CD4-positive, alpha-beta T cell treated with Interleukin-2 at 100 ng/mL for 4 hours (primary cell): ENCODE measurements at regions not wholly inside any gene's neighbourhood (a gene's known extent, or its start where the extent isn't known, plus 50 kb on each side); places are given as distances from the start of the nearest gene placed in this dataset.
"Not testable (repeated sequence)": the region's sequence is repeated elsewhere in the genome, so short reads cannot be mapped to it uniquely, and the experiment has no call there.

ENCODE experiments used
- DNase-seq: peaks from one replicate; pipeline ENCODE4 v3.0.0-alpha.2; 2020; ENCODE audit warnings: low spot score

GRCh38 chr12:89154743-89155499 lies 197.4 kb downstream of the DUSP6 start:
- DNase-seq = no peak

GRCh38 chr12:89153341-89153740 lies 199.0 kb downstream of the DUSP6 start:
- DNase-seq = no peak

GRCh38 chr12:89151536-89151935 lies 200.8 kb downstream of the DUSP6 start:
- no peak for DNase-seq

- not testable (repeated sequence) for DNase-seq
These were observed 201.5 kb downstream of the DUSP6 start for GRCh38 chr12:89150789-89151188.

- DNase-seq = no peak
These were observed 211.6 kb downstream of the DUSP6 start for GRCh38 chr12:89140602-89141238.

GRCh38 chr12:89140141-89140540 lies 212.2 kb downstream of the DUSP6 start:
- DNase-seq = no peak

GRCh38 chr12:89139390-89139789 lies 212.9 kb downstream of the DUSP6 start:
- no peak for DNase-seq

- no peak for DNase-seq
These were observed 214.1 kb downstream of the DUSP6 start for GRCh38 chr12:89138048-89138852.

GRCh38 chr12:89135976-89136634 lies 216.2 kb downstream of the DUSP6 start:
- no peak for DNase-seq

GRCh38 chr12:89134213-89134770 lies 218.0 kb downstream of the DUSP6 start:
- no peak for DNase-seq

GRCh38 chr12:89129167-89129870 lies 223.0 kb downstream of the DUSP6 start:
- no peak for DNase-seq

GRCh38 chr12:89126712-89127111 lies 225.6 kb downstream of the DUSP6 start:
- DNase-seq = no peak

- DNase-seq = no peak
These were observed 229.4 kb downstream of the DUSP6 start for GRCh38 chr12:89122852-89123251.

GRCh38 chr12:89117448-89118034 lies 234.8 kb downstream of the DUSP6 start:
- no peak for DNase-seq

- no peak for DNase-seq
These were observed 240.3 kb downstream of the DUSP6 start for GRCh38 chr12:89111964-89112363.

GRCh38 chr12:89108265-89108664 lies 244.0 kb downstream of the DUSP6 start:
- DNase-seq = no peak

- DNase-seq = no peak
These were observed 245.4 kb downstream of the DUSP6 start for GRCh38 chr12:89106950-89107349.

- DNase-seq = no peak
These were observed 247.1 kb downstream of the DUSP6 start for GRCh38 chr12:89105243-89105642.

- no peak for DNase-seq
These were observed 248.5 kb downstream of the DUSP6 start for GRCh38 chr12:89103831-89104230.

- DNase-seq = no peak
These were observed 250.9 kb downstream of the DUSP6 start for GRCh38 chr12:89101440-89101839.
